HepG2 (cell line): ENCODE measurements at regions not wholly inside any gene's neighbourhood (a gene's known extent, or its start where the extent isn't known, plus 50 kb on each side); places are given as distances from the start of the nearest gene placed in this dataset.

ENCODE experiments used
- GLI4 ChIP-seq: sonication (generic); formaldehyde crosslinking; IDR thresholded peaks from 2 replicates; pipeline ENCODE4 v1.5.1; 2020; ENCODE audit warnings: missing genetic modification reagents, mild to moderate bottlenecking, moderate library complexity, borderline replicate concordance
- HIVEP1 ChIP-seq: sonication (generic); formaldehyde crosslinking; IDR thresholded peaks from 2 replicates; pipeline ENCODE4 v1.4.0; 2020; ENCODE audit warnings: mild to moderate bottlenecking, missing genetic modification reagents
- RFX5 ChIP-seq: IDR thresholded peaks from 2 replicates; pipeline ENCODE4 v1.6.1; 2011; ENCODE audit warnings: low read depth, low read length, improper control_type of control experiment
- SIN3A ChIP-seq: IDR thresholded peaks from 2 replicates; pipeline ENCODE4 v1.6.1; 2011; ENCODE audit warnings: low read depth, mild to moderate bottlenecking, control low read depth, low read length, borderline replicate concordance
- TAF1 ChIP-seq: sonication (generic); formaldehyde crosslinking; IDR thresholded peaks from 2 replicates; pipeline ENCODE4 v1.4.0; 2020; ENCODE audit warnings: missing genetic modification reagents
- ZFX ChIP-seq: sonication (generic); formaldehyde crosslinking; IDR thresholded peaks from 2 replicates; pipeline ENCODE4 v1.4.0; 2020; ENCODE audit warnings: mild to moderate bottlenecking, low read depth, missing genetic modification reagents, moderate library complexity
- ZNF354B ChIP-seq: sonication (generic); formaldehyde crosslinking; IDR thresholded peaks from 2 replicates; pipeline ENCODE4 v1.8.0; 2022; ENCODE audit warnings: mild to moderate bottlenecking, missing genetic modification reagents
- TF ChIP-seq, protein P1 (sequence below): sonication (generic); formaldehyde crosslinking; IDR thresholded peaks from 2 replicates; pipeline ENCODE4 v1.5.0; 2020; ENCODE audit warnings: mild to moderate bottlenecking, missing genetic modification reagents, moderate library complexity

GRCh38 chr9:88197781-88198340, 59.6 kb upstream of the SPATA31C2 start:
- no peak for TF ChIP-seq ZFX (CRISPR knock-in tag)
- TF ChIP-seq GLI4, result no peak
- no peak for TF ChIP-seq HIVEP1 (CRISPR knock-in tag)
- TF ChIP-seq, protein P1, sequence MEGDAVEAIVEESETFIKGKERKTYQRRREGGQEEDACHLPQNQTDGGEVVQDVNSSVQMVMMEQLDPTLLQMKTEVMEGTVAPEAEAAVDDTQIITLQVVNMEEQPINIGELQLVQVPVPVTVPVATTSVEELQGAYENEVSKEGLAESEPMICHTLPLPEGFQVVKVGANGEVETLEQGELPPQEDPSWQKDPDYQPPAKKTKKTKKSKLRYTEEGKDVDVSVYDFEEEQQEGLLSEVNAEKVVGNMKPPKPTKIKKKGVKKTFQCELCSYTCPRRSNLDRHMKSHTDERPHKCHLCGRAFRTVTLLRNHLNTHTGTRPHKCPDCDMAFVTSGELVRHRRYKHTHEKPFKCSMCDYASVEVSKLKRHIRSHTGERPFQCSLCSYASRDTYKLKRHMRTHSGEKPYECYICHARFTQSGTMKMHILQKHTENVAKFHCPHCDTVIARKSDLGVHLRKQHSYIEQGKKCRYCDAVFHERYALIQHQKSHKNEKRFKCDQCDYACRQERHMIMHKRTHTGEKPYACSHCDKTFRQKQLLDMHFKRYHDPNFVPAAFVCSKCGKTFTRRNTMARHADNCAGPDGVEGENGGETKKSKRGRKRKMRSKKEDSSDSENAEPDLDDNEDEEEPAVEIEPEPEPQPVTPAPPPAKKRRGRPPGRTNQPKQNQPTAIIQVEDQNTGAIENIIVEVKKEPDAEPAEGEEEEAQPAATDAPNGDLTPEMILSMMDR (CRISPR knock-in tag), result no peak
- TF ChIP-seq TAF1, result no peak
- TF ChIP-seq ZNF354B (CRISPR knock-in tag), result no peak
- TF ChIP-seq SIN3A, result no peak
- no peak for TF ChIP-seq RFX5
